Endothelial cell of umbilical vein (primary cell): ENCODE measurements at regions not wholly inside any gene's neighbourhood (a gene's known extent, or its start where the extent isn't known, plus 50 kb on each side); places are given as distances from the start of the nearest gene placed in this dataset.

Experiments
- BruUV-seq: library from RNA; stranded (reverse); fragments of 400-500 nt; replicated peaks from 2 replicates; lab custom pipeline; 2021; lab: Mats Ljungman, UMichigan
- CTCF ChIA-PET: fragments of 300-600, 350-600 bp; sonication (Branson Sonifier 250); formaldehyde crosslinking; loops from one replicate; lab custom pipeline; 2021; ENCODE audit warnings: antibody characterized with exemption, inconsistent platforms; lab: Charles Lee
- POLR2A ChIA-PET: fragments of 300-600, 350-600 bp; sonication (Branson Sonifier 250); formaldehyde crosslinking; loops from one replicate; lab custom pipeline; 2021; ENCODE audit warnings: antibody characterized with exemption, inconsistent platforms; lab: Charles Lee
- DNase-seq: peaks from one replicate; pipeline ENCODE4 v3.0.0-alpha.2; 2011; ENCODE audit warnings: low read depth, low spot score
- FAIRE-seq: peaks from 2 replicates; lab custom pipeline; 2011; peaks lifted over from hg19 to GRCh38; lab: Jason Lieb, UNC
- H2AFZ ChIP-seq: 2 replicates; pipeline ENCODE4 v1.6.0; 2012; ENCODE audit warnings: low read depth, low read length, control low read depth, inconsistent platforms
- H3K27ac ChIP-seq: 2 replicates; pipeline ENCODE4 v1.5.1; 2011; ENCODE audit warnings: low read depth, mild to moderate bottlenecking, control low read depth, low read length, moderate library complexity; ENCODE audit not compliant: insufficient read depth
- H3K27me3 ChIP-seq, 2 experiments: 2 replicates each; pipeline versions ENCODE4 v1.6.0 to v1.6.1; 2011; ENCODE audit warnings: low read length in 2 of 2, mixed read lengths in 1 of 2; ENCODE audit not compliant: control insufficient read depth in 2 of 2, insufficient read depth in 2 of 2
- H3K36me3 ChIP-seq, 2 experiments: 2 replicates in 1 of 2; 3 replicates in 1 of 2; pipeline ENCODE4 v1.5.1; 2011; ENCODE audit warnings: low read length in 2 of 2, mild to moderate bottlenecking in 1 of 2, moderate library complexity in 1 of 2; ENCODE audit not compliant: control insufficient read depth in 2 of 2, insufficient read depth in 2 of 2; ENCODE audit errors: extremely low read depth in 1 of 2
- H3K4me1 ChIP-seq: 3 replicates; pipeline ENCODE4 v1.5.1; 2011; ENCODE audit warnings: mild to moderate bottlenecking, low read length; ENCODE audit not compliant: control insufficient read depth, insufficient read depth; ENCODE audit errors: extremely low read depth
- H3K4me2 ChIP-seq: 2 replicates; pipeline ENCODE4 v1.6.1; 2011; ENCODE audit warnings: low read length, control low read depth, mixed read lengths; ENCODE audit not compliant: insufficient read depth
- H3K4me3 ChIP-seq, 3 experiments: fragments of 200-600 bp in 1 of 3; sonication (generic), shearing (Covaris generic) in 1 of 3; replicated peaks in 1 of 3; 2 replicates each; pipeline ENCODE4 v1.5.1; 2011 to 2016; ENCODE audit warnings: control low read depth in 3 of 3, low read length in 3 of 3, mild to moderate bottlenecking in 2 of 3, inconsistent platforms in 1 of 3, low read depth in 1 of 3, moderate library complexity in 1 of 3; ENCODE audit not compliant: insufficient read depth in 1 of 3
- H3K79me2 ChIP-seq: 2 replicates; pipeline ENCODE4 v1.6.0; 2012; ENCODE audit warnings: low read length, inconsistent platforms; ENCODE audit not compliant: control insufficient read depth, insufficient read depth
- H3K9ac ChIP-seq: replicated peaks from 2 replicates; pipeline ENCODE3; 2011; ENCODE audit warnings: low read length, control low read depth; ENCODE audit not compliant: insufficient read depth; ENCODE audit errors: extremely low read depth
- H3K9me1 ChIP-seq: replicated peaks from 3 replicates; pipeline ENCODE4 v1.6.0; 2011; ENCODE audit warnings: mild to moderate bottlenecking, low read length; ENCODE audit not compliant: control insufficient read depth, insufficient read depth; ENCODE audit errors: extremely low read depth
- H3K9me3 ChIP-seq: replicated peaks from 2 replicates; pipeline ENCODE4 v1.5.1; 2012; ENCODE audit warnings: low read length, inconsistent platforms; ENCODE audit not compliant: control insufficient read depth, insufficient read depth
- H4K20me1 ChIP-seq: replicated peaks from 2 replicates; pipeline ENCODE3; 2011; ENCODE audit warnings: mild to moderate bottlenecking, low read length; ENCODE audit not compliant: control insufficient read depth, insufficient read depth; ENCODE audit errors: extremely low read depth
- CTCF ChIP-seq, 2 donors: IDR thresholded peaks; 1 replicate in 1 of 2; 2 replicates in 1 of 2; pipeline ENCODE4 v1.5.1; 2011; ENCODE audit warnings: low read length in 2 of 2, mild to moderate bottlenecking in 2 of 2, moderate library complexity in 2 of 2, control low read depth in 1 of 2, inconsistent platforms in 1 of 2, low read depth in 1 of 2; ENCODE audit not compliant: insufficient read depth in 1 of 2; ENCODE audit errors: extremely low read depth in 1 of 2
- FOS ChIP-seq: IDR thresholded peaks from 2 replicates; pipeline ENCODE4 v1.6.1; 2011; ENCODE audit warnings: mild to moderate bottlenecking, low read length, moderate library complexity, borderline replicate concordance; ENCODE audit not compliant: insufficient read depth
- GATA2 ChIP-seq: IDR thresholded peaks from 2 replicates; pipeline ENCODE4 v1.7.0; 2011; ENCODE audit warnings: low read depth, mild to moderate bottlenecking, moderate library complexity, mixed read lengths, low read length; ENCODE audit not compliant: insufficient read length, insufficient read depth
- MYC ChIP-seq: IDR thresholded peaks from one replicate; pipeline ENCODE4 v1.6.1; 2011; ENCODE audit warnings: mild to moderate bottlenecking, low read depth, low read length
- POLR2A ChIP-seq: IDR thresholded peaks from 2 replicates; pipeline ENCODE4 v1.6.1; 2012; ENCODE audit warnings: low read depth, mild to moderate bottlenecking, control low read depth, low read length
- POLR2AphosphoS5 ChIP-seq: IDR thresholded peaks from 2 replicates; pipeline ENCODE4 v1.6.1; 2012; ENCODE audit warnings: low read depth, mild to moderate bottlenecking, control low read depth, low read length, moderate library complexity; ENCODE audit not compliant: insufficient read depth
- dilution Hi-C: fragments of 300-500 bp; cut with MboI; formaldehyde crosslinking; loops from one replicate; pipeline ENCODE4 v1.15.0; 2019; ENCODE audit warnings: low sequenced_read_pairs; ENCODE audit not compliant: extremely low pct_ligation_motif_present
- intact Hi-C: fragments of 100-400 bp; cut with micrococcal nuclease; formaldehyde crosslinking; loops from one replicate; pipeline ENCODE4 v1.10.0; 2022

- H4K20me1 ChIP-seq = no peaks in the 10 kb centered on the region
- H3K27me3 ChIP-seq = no peaks in the 10 kb centered on the region
- TF ChIP-seq CTCF (IDR thresholded peaks at IDR 0.05; ENCODE audit: extremely low read depth in 1 of 2, insufficient read depth in 1 of 2, low read depth in 1 of 2, low read length in 2 of 2) (no peak), POLR2A (no peak), FOS (no peak)
- CTCF ChIA-PET = no interaction called here
- no peak overlapping the region for H3K4me3 ChIP-seq
- intact Hi-C loops (no loop called here), dilution Hi-C loops (no loop called here)
- H3K79me2 ChIP-seq = no peaks in the 10 kb centered on the region
- POLR2A ChIA-PET = no interaction called here
- H3K4me1 ChIP-seq = no peaks in the 10 kb centered on the region
- no peak overlapping the region for H3K9ac ChIP-seq
- FAIRE-seq (no peak), DNase-seq (no peak)
- no peak overlapping the region for H3K27ac ChIP-seq
- no peaks in the 10 kb centered on the region for H3K36me3 ChIP-seq
- no peak overlapping the region for H3K4me2 ChIP-seq
- no peaks in the 10 kb centered on the region for H3K9me3 ChIP-seq
- no TSS peak for BruUV-seq
- H3K9me1 ChIP-seq = no peaks in the 10 kb centered on the region
- H2AFZ ChIP-seq = no peak overlapping the region
Measured at GRCh38 chr22:23419931-23420330, 160.2 kb downstream of the IGLL1 start.

GRCh38 chr22:23419171-23419570 lies 160.9 kb downstream of the IGLL1 start:
- Histone ChIP-seq H3K36me3 (no peaks in the 10 kb centered on the region), H3K9me1 (no peaks in the 10 kb centered on the region), H3K4me1 (no peaks in the 10 kb centered on the region), H3K79me2 (no peaks in the 10 kb centered on the region), H3K9ac (no peak overlapping the region), H4K20me1 (no peaks in the 10 kb centered on the region), H3K27ac (no peak overlapping the region), H2AFZ (no peak overlapping the region), H3K4me2 (no peak overlapping the region), H3K9me3 (no peaks in the 10 kb centered on the region), H3K4me3 (no peak overlapping the region), H3K27me3 (no peaks in the 10 kb centered on the region)
- CTCF ChIA-PET = no interaction called here
- dilution Hi-C loops (no loop called here), intact Hi-C loops (no loop called here)
- DNase-seq = no peak
- POLR2A ChIA-PET = no interaction called here
- no TSS peak for BruUV-seq
- TF ChIP-seq POLR2A = no peak
- TF ChIP-seq FOS = no peak
- TF ChIP-seq POLR2AphosphoS5 = no peak
- TF ChIP-seq MYC = no peak
- no peak for TF ChIP-seq GATA2
- TF ChIP-seq CTCF (IDR thresholded peaks at IDR 0.05; ENCODE audit: extremely low read depth in 1 of 2, insufficient read depth in 1 of 2, low read depth in 1 of 2, low read length in 2 of 2) = no peak
- FAIRE-seq = no peak
